ENCODE measurements at regions not wholly inside any gene's neighbourhood (a gene's known extent, or its start where the extent isn't known, plus 50 kb on each side); places are given as distances from the start of the nearest gene placed in this dataset.

DNA sequence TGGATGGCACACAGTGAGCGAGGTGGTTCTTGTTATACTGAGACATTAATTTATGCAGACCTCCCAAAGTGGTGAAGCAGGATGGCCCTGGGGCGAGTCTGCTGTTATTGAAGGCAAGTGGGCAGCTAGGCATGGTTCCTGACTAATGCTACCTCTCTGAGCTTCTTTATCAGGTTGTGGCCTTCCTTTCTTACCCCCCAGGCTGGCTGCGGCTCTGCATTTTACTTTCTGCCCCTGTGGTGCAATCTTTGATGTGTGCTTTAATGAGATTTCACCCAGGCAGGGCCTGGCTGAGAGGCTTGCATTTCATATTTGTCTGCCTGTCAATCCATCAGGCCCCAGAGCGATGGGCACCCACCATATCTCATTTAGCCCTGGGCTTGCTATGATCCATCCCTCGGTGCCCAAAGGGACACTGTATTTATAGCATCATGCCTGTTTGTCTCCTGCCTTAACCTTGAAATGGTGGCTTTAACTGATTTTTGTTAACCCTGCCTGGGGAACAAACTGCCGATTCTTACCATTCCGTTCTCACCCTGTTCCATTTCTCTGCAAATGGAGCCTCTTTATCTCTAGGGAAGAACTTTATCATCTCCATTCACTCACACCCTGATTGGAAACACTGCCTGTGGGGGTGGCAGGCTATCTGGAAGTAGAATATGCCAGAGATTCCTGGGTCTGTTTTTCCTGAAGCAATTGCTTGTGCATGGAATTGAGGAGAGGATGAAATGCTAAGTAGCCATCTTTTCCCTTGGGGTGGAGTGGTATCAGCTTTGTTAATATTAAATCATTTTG is 316.2 kb upstream of the THSD7B start:
- TF ChIP-seq HDGF (IDR thresholded peaks at IDR 0.05) (no peak), GABPA (IDR thresholded peaks at IDR 0.05; ENCODE audit: low read depth) (no peak), TBL1XR1 (IDR thresholded peaks at IDR 0.05; ENCODE audit: low read depth, low read length) (no peak), POLR2AphosphoS5 (IDR thresholded peaks at IDR 0.05; ENCODE audit: low read length) (no peak), EZH2 (IDR thresholded peaks at IDR 0.05; ENCODE audit: borderline replicate concordance, control insufficient read depth, low read depth, low read length) (no peak), TARDBP (IDR thresholded peaks at IDR 0.05; ENCODE audit: borderline replicate concordance) (no peak)
- TF ChIP-seq, protein P1, sequence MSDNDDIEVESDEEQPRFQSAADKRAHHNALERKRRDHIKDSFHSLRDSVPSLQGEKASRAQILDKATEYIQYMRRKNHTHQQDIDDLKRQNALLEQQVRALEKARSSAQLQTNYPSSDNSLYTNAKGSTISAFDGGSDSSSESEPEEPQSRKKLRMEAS (IDR thresholded peaks at IDR 0.05; ENCODE audit: low read depth, low read length) = no peak
- TF ChIP-seq, protein P2, sequence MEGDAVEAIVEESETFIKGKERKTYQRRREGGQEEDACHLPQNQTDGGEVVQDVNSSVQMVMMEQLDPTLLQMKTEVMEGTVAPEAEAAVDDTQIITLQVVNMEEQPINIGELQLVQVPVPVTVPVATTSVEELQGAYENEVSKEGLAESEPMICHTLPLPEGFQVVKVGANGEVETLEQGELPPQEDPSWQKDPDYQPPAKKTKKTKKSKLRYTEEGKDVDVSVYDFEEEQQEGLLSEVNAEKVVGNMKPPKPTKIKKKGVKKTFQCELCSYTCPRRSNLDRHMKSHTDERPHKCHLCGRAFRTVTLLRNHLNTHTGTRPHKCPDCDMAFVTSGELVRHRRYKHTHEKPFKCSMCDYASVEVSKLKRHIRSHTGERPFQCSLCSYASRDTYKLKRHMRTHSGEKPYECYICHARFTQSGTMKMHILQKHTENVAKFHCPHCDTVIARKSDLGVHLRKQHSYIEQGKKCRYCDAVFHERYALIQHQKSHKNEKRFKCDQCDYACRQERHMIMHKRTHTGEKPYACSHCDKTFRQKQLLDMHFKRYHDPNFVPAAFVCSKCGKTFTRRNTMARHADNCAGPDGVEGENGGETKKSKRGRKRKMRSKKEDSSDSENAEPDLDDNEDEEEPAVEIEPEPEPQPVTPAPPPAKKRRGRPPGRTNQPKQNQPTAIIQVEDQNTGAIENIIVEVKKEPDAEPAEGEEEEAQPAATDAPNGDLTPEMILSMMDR (IDR thresholded peaks at IDR 0.05 in 2 of 3, conservative IDR thresholded peaks at IDR 0.05 in 1 of 3; ENCODE audit: control insufficient read depth in 2 of 3, extremely low read depth in 1 of 3, insufficient read depth in 1 of 3, low read depth in 3 of 3, low read length in 3 of 3) = no peak
- TF ChIP-seq, protein P3, sequence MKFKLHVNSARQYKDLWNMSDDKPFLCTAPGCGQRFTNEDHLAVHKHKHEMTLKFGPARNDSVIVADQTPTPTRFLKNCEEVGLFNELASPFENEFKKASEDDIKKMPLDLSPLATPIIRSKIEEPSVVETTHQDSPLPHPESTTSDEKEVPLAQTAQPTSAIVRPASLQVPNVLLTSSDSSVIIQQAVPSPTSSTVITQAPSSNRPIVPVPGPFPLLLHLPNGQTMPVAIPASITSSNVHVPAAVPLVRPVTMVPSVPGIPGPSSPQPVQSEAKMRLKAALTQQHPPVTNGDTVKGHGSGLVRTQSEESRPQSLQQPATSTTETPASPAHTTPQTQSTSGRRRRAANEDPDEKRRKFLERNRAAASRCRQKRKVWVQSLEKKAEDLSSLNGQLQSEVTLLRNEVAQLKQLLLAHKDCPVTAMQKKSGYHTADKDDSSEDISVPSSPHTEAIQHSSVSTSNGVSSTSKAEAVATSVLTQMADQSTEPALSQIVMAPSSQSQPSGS (IDR thresholded peaks at IDR 0.05; ENCODE audit: low read length) = no peak

Measured in GM12878 (cell line).